K562 (cell line): ENCODE measurements at regions not wholly inside any gene's neighbourhood (a gene's known extent, or its start where the extent isn't known, plus 50 kb on each side); places are given as distances from the start of the nearest gene placed in this dataset.

Experiments used
- ATAC-seq: fragments of 200-7000 bp; cut with Tn5 transposase; 3 replicates; pipeline ENCODE4 v1.9.1; 2020; ENCODE audit warnings: moderate library complexity
- BruUV-seq: library from RNA; stranded (reverse); fragments of 400-500 nt; replicated peaks from 2 replicates; lab custom pipeline; 2021; lab: Mats Ljungman, UMichigan
- CTCF ChIA-PET: fragments of 300-600 bp; formaldehyde crosslinking; extraction: SDS; loops from one replicate; lab custom pipeline; 2021; ENCODE audit warnings: low intra/inter-chr PET ratio; lab: Yijun Ruan, JAX
- POLR2A ChIA-PET: fragments of 300-600, 350-650 bp; sonication (Branson Sonifier 250); formaldehyde crosslinking; extraction: SDS; loops from one replicate; lab custom pipeline; 2021; ENCODE audit warnings: antibody characterized with exemption, inconsistent platforms; lab: Yijun Ruan, JAX
- DNase-seq, 4 experiments: peaks; one replicate each; pipeline versions ENCODE4 v3.0.0 to v3.0.0-alpha.2; 2011 to 2018; ENCODE audit warnings: low spot score in 3 of 4, mixed read lengths in 3 of 4; ENCODE audit errors: extremely low read depth in 1 of 4
- FAIRE-seq: peaks from 2 replicates; lab custom pipeline; 2011; peaks lifted over from hg19 to GRCh38; lab: Jason Lieb, UNC
- H2AFZ ChIP-seq: 2 replicates; pipeline ENCODE4 v1.6.0; 2011; ENCODE audit warnings: low read depth, low read length, control low read depth, inconsistent platforms
- H3K27ac ChIP-seq: fragments of 200-600 bp; 3 replicates; pipeline ENCODE4 v1.8.0; 2011; ENCODE audit warnings: low read depth, mild to moderate bottlenecking, control low read depth, inconsistent platforms, low read length, moderate library complexity, mixed read lengths; ENCODE audit errors: extremely low read depth
- H3K27me3 ChIP-seq, 2 experiments: fragments of 300-600 bp in 1 of 2; 2 replicates in 1 of 2; 3 replicates in 1 of 2; pipeline versions ENCODE4 v1.6.0 to v1.8.0; 2011; ENCODE audit warnings: inconsistent platforms in 2 of 2, low read length in 2 of 2, mild to moderate bottlenecking in 1 of 2, mixed read lengths in 1 of 2, moderate library complexity in 1 of 2; ENCODE audit not compliant: control insufficient read depth in 2 of 2, insufficient read depth in 2 of 2
- H3K36me3 ChIP-seq: fragments of 300-600 bp; 3 replicates; pipeline ENCODE4 v1.8.0; 2011; ENCODE audit warnings: mild to moderate bottlenecking, low read length, inconsistent platforms; ENCODE audit not compliant: control insufficient read depth, insufficient read depth
- H3K4me1 ChIP-seq, 2 experiments: fragments of 200-600 bp in 1 of 2; replicated peaks in 1 of 2; 2 replicates in 1 of 2; 3 replicates in 1 of 2; pipeline versions ENCODE4 v1.5.1 to v1.8.0; 2011; ENCODE audit warnings: inconsistent platforms in 2 of 2, low read length in 2 of 2, mild to moderate bottlenecking in 1 of 2, mixed read lengths in 1 of 2, moderate library complexity in 1 of 2; ENCODE audit not compliant: control insufficient read depth in 2 of 2, insufficient read depth in 2 of 2
- H3K4me2 ChIP-seq: 2 replicates; pipeline ENCODE4 v1.6.1; 2011; ENCODE audit warnings: low read length, control low read depth, inconsistent platforms, mixed read lengths; ENCODE audit not compliant: insufficient read depth
- H3K4me3 ChIP-seq: fragments of 200-600 bp; sonication (generic), shearing (Covaris generic); 2 replicates; pipeline ENCODE4 v1.5.1; 2016; ENCODE audit warnings: control low read depth, inconsistent platforms
- H3K79me2 ChIP-seq: fragments of 200-600 bp; 3 replicates; pipeline ENCODE4 v1.8.0; 2011; ENCODE audit warnings: low read length, inconsistent platforms; ENCODE audit not compliant: control insufficient read depth, insufficient read depth
- H3K9ac ChIP-seq, 2 experiments: 2 replicates each; pipeline versions ENCODE4 v1.6.0 to v1.6.1; 2011; ENCODE audit warnings: low read depth in 2 of 2, low read length in 2 of 2, control low read depth in 1 of 2, inconsistent platforms in 1 of 2, mild to moderate bottlenecking in 1 of 2, mixed read lengths in 1 of 2; ENCODE audit not compliant: insufficient read depth in 1 of 2
- H3K9me1 ChIP-seq: one replicate; pipeline ENCODE4 v1.6.0; 2011; ENCODE audit warnings: inconsistent platforms, mild to moderate bottlenecking, low read length, moderate library complexity; ENCODE audit not compliant: control insufficient read depth, insufficient read depth
- H3K9me3 ChIP-seq: replicated peaks from 2 replicates; pipeline ENCODE4 v1.5.1; 2011; ENCODE audit warnings: low read depth, low read length, inconsistent platforms; ENCODE audit not compliant: control insufficient read depth, insufficient read depth
- H4K20me1 ChIP-seq: replicated peaks from 2 replicates; pipeline ENCODE4 v1.6.1; 2011; ENCODE audit warnings: low read length, inconsistent platforms, mixed read lengths; ENCODE audit not compliant: control insufficient read depth, insufficient read depth
- FOXJ2 ChIP-seq: fragments of 200-800 bp; sonication (Bioruptor generic); IDR thresholded peaks from 2 replicates; pipeline ENCODE4 v1.6.1; 2016; ENCODE audit warnings: missing genetic modification characterization, missing compliant biosample characterization
- KDM5B ChIP-seq: fragments of 200-600 bp; sonication (generic); IDR thresholded peaks from 2 replicates; pipeline ENCODE4 v1.6.1; 2012; ENCODE audit warnings: low read depth, mild to moderate bottlenecking, moderate library complexity, low read length, control low read depth, inconsistent platforms; ENCODE audit not compliant: insufficient replicate concordance
- NR2C1 ChIP-seq, 2 experiments: fragments of 450-650 bp; IDR thresholded peaks; 2 replicates each; pipeline ENCODE4 v1.6.1; 2017; ENCODE audit warnings: mild to moderate bottlenecking in 2 of 2, antibody characterized with exemption in 1 of 2, inconsistent platforms in 1 of 2, missing compliant biosample characterization in 1 of 2, missing genetic modification characterization in 1 of 2
- SAFB2 ChIP-seq: fragments of 200-400 bp; formaldehyde crosslinking; IDR thresholded peaks from 2 replicates; pipeline ENCODE4 v1.6.1; 2018; ENCODE audit warnings: borderline replicate concordance, low read length, low read depth, moderate library complexity; ENCODE audit not compliant: severe bottlenecking
- XRCC5 ChIP-seq: fragments of 200-400 bp; formaldehyde crosslinking; IDR thresholded peaks from 2 replicates; pipeline ENCODE4 v1.6.1; 2017; ENCODE audit warnings: low read depth, mild to moderate bottlenecking, low read length
- ZNF24 ChIP-seq: fragments of 450-650 bp; IDR thresholded peaks from 2 replicates; pipeline ENCODE4 v1.6.1; 2016
- WGBS: fragments of 100-300 bp; shearing (Covaris generic); methylation state at CpG from one replicate; pipeline ENCODE4 v1.1.6; 2016; ENCODE audit warnings: low coverage, mixed read lengths; ENCODE audit not compliant: insufficient coverage; ENCODE audit errors: missing lambda C conversion rate; 5-methylcytosine and 5-hydroxymethylcytosine counted together
- in situ Hi-C: fragments of 300-500 bp; cut with MboI; formaldehyde crosslinking; loops from 4 replicates; pipeline ENCODE4 v1.15.0; 2018; ENCODE audit warnings: inconsistent platforms, mixed read lengths
- intact Hi-C: fragments of 100-400 bp; cut with micrococcal nuclease; formaldehyde crosslinking; loops from 2 replicates; pipeline ENCODE4 v1.14.2; 2022
- TF ChIP-seq, protein P1 (sequence below): sonication (generic); formaldehyde crosslinking; IDR thresholded peaks from 2 replicates; pipeline ENCODE4 v1.9.0; 2022; ENCODE audit warnings: mild to moderate bottlenecking, missing genetic modification reagents

DNA sequence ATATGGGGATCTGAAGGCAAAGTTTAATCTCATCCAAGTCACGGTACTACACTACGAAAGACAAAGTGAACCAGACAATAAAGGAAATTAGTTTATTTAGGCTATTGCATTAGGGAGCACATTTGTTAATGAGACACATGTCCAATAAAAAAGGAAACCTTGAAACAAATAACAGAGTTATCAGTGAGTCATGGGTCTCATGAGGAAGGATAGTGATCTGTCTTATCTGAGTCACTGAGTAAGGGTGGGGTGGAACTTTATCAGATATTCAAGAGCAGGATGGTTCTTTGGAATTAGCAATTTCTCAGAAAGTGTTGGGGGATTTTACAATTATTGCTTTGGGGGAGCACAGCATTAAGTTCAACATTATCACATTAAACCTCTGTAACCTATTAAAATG lies 188.9 kb upstream of the IL1RAPL1 start:
- DNase-seq: no peak
- Histone ChIP-seq H3K4me1 (no peaks in the 10 kb centered on the region), H4K20me1 (no peaks in the 10 kb centered on the region), H3K36me3 (no peaks in the 10 kb centered on the region), H2AFZ (no peak overlapping the region), H3K9me3 (no peaks in the 10 kb centered on the region), H3K79me2 (no peaks in the 10 kb centered on the region), H3K27me3 (no peaks in the 10 kb centered on the region), H3K4me2 (no peak overlapping the region), H3K9ac (no peak overlapping the region), H3K4me3 (no peak overlapping the region), H3K27ac (no peak overlapping the region), H3K9me1 (no peaks in the 10 kb centered on the region)
- CTCF ChIA-PET: no interaction called here
- 0% methylated on average over 2 of the region's 2 CpGs for WGBS
- in situ Hi-C loops (no loop called here), intact Hi-C loops (no loop called here)
- no peak for TF ChIP-seq NR2C1 (IDR thresholded peaks at IDR 0.05)
- TF ChIP-seq NR2C1 (tag; IDR thresholded peaks at IDR 0.05): no peak
- TF ChIP-seq FOXJ2 (tag): no peak
- no peak for TF ChIP-seq KDM5B
- no peak for TF ChIP-seq XRCC5
- TF ChIP-seq SAFB2: no peak
- no peak for TF ChIP-seq ZNF24
- TF ChIP-seq, protein P1, sequence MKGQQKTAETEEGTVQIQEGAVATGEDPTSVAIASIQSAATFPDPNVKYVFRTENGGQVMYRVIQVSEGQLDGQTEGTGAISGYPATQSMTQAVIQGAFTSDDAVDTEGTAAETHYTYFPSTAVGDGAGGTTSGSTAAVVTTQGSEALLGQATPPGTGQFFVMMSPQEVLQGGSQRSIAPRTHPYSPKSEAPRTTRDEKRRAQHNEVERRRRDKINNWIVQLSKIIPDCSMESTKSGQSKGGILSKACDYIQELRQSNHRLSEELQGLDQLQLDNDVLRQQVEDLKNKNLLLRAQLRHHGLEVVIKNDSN (CRISPR knock-in tag): no peak
- FAIRE-seq: no peak
- no peak for ATAC-seq
- POLR2A ChIA-PET: no interaction called here
- no TSS peak for BruUV-seq
